Common myeloid progenitor, CD34-positive (primary cell): ENCODE measurements at regions not wholly inside any gene's neighbourhood (a gene's known extent, or its start where the extent isn't known, plus 50 kb on each side); places are given as distances from the start of the nearest gene placed in this dataset.

Experiments
- CTCF ChIA-PET: fragments of 350-600 bp; sonication (Branson Sonifier 250); formaldehyde crosslinking; loops from one replicate; lab custom pipeline; 2021; ENCODE audit warnings: antibody characterized with exemption; lab: Charles Lee
- POLR2A ChIA-PET: fragments of 350-600 bp; sonication (Branson Sonifier 250); formaldehyde crosslinking; loops from one replicate; lab custom pipeline; 2021; ENCODE audit warnings: antibody characterized with exemption; lab: Charles Lee
- DNase-seq, 3 donors: peaks; one replicate each; pipeline versions ENCODE4 v3.0.0 to v3.0.0-alpha.2; 2013
- H3K27ac ChIP-seq, 2 experiments: 1 replicate in 1 of 2; 2 replicates in 1 of 2; pipeline ENCODE4 v1.7.0; 2013; ENCODE audit warnings: inconsistent platforms in 2 of 2, low read length in 2 of 2, mild to moderate bottlenecking in 2 of 2, low read depth in 1 of 2, moderate library complexity in 1 of 2; ENCODE audit not compliant: severe bottlenecking in 2 of 2, insufficient read depth in 1 of 2, poor library complexity in 1 of 2
- H3K27me3 ChIP-seq, 5 experiments: replicated peaks in 2 of 5; 1 replicate in 3 of 5; 2 replicates in 2 of 5; pipeline versions ENCODE4 v1.6.1 to v1.7.0; 2013; ENCODE audit warnings: low read length in 4 of 5, mild to moderate bottlenecking in 2 of 5, moderate library complexity in 2 of 5, inconsistent platforms in 1 of 5; ENCODE audit not compliant: insufficient read depth in 5 of 5, control insufficient read depth in 4 of 5
- H3K36me3 ChIP-seq, 4 experiments: 1 replicate in 2 of 4; 2 replicates in 2 of 4; pipeline versions ENCODE4 v1.6.1 to v1.7.0; 2013; ENCODE audit warnings: low read length in 3 of 4, control low read depth in 1 of 4, mild to moderate bottlenecking in 1 of 4; ENCODE audit not compliant: control insufficient read depth in 4 of 4, insufficient read depth in 4 of 4
- H3K4me1 ChIP-seq, 4 experiments: 1 replicate in 3 of 4; 2 replicates in 1 of 4; pipeline versions ENCODE4 v1.6.1 to v1.7.1; 2013; ENCODE audit warnings: low read length in 3 of 4, mild to moderate bottlenecking in 3 of 4, control low read depth in 1 of 4, inconsistent platforms in 1 of 4, moderate library complexity in 1 of 4; ENCODE audit not compliant: control insufficient read depth in 4 of 4, insufficient read depth in 4 of 4; ENCODE audit errors: control extremely low read depth in 1 of 4
- H3K4me3 ChIP-seq, 7 experiments: 1 replicate in 4 of 7; 2 replicates in 3 of 7; pipeline versions ENCODE4 v1.5.1 to v1.7.0; 2013; ENCODE audit warnings: mild to moderate bottlenecking in 7 of 7, low read length in 6 of 7, moderate library complexity in 6 of 7, inconsistent platforms in 2 of 7, low read depth in 2 of 7, control low read depth in 1 of 7; ENCODE audit not compliant: insufficient read depth in 4 of 7, control insufficient read depth in 1 of 7; ENCODE audit errors: extremely low read depth in 1 of 7
- H3K9me3 ChIP-seq, 5 experiments: 1 replicate in 4 of 5; 2 replicates in 1 of 5; pipeline versions ENCODE4 v1.6.1 to v1.7.1; 2013; ENCODE audit warnings: low read length in 4 of 5, mild to moderate bottlenecking in 2 of 5, inconsistent platforms in 1 of 5, low read depth in 1 of 5, moderate library complexity in 1 of 5; ENCODE audit not compliant: control insufficient read depth in 4 of 5, insufficient read depth in 2 of 5; ENCODE audit errors: control extremely low read depth in 1 of 5
- WGBS: methylation state at CpG from one replicate; pipeline ENCODE4 v1.1.5; 2013; ENCODE audit not compliant: insufficient coverage; 5-methylcytosine and 5-hydroxymethylcytosine counted together

- H3K9me3 ChIP-seq = no peaks in the 10 kb centered on the region
- no peaks in the 10 kb centered on the region for H3K36me3 ChIP-seq
- POLR2A ChIA-PET = no interaction called here
- H3K4me3 ChIP-seq = no peak overlapping the region
- CTCF ChIA-PET = interaction anchor here (0.8 to 1.0 kb wide), 2 partner anchors 13 to 64 kb away, joined by 3 read pairs; no protein-coding TSS in a partner anchor
- H3K4me1 ChIP-seq = no peaks in the 10 kb centered on the region
- H3K27ac ChIP-seq = no peak overlapping the region
- no peaks in the 10 kb centered on the region for H3K27me3 ChIP-seq
- 100% methylated on average over 4 of the region's 4 CpGs for WGBS
- DNase-seq = no peak
Observed at GRCh38 chr1:225724251-225724650, 53.4 kb upstream of the SRP9 start.
